Left forelimb (tissue), 1 donor: ENCODE measurements at regions not wholly inside any gene's neighbourhood (a gene's known extent, or its start where the extent isn't known, plus 50 kb on each side); places are given as distances from the start of the nearest gene placed in this dataset.

Source experiments
- DNase-seq: peaks from one replicate; pipeline ENCODE4 v3.0.0-alpha.2; 2018; ENCODE audit warnings: low spot score

GRCh38 chr6:14254505-14254904, 136.9 kb downstream of the CD83 start:
- DNase-seq = no peak

GRCh38 chr6:14255916-14256315, 138.3 kb downstream of the CD83 start:
- DNase-seq = no peak

GRCh38 chr6:14258117-14258516, 140.5 kb downstream of the CD83 start:
- no peak for DNase-seq

GRCh38 chr6:14258695-14259593, 141.4 kb downstream of the CD83 start:
- DNase-seq = no peak

GRCh38 chr6:14259594-14260152, 142.1 kb downstream of the CD83 start:
- DNase-seq = no peak

GRCh38 chr6:14260839-14261238, 143.3 kb downstream of the CD83 start:
- DNase-seq = no peak

- DNase-seq = no peak
These were observed 146.4 kb downstream of the CD83 start for GRCh38 chr6:14263881-14264424.

- no peak for DNase-seq
These were observed 147.8 kb downstream of the CD83 start for GRCh38 chr6:14265049-14266021.

GRCh38 chr6:14266266-14266665, 148.7 kb downstream of the CD83 start:
- no peak for DNase-seq

- no peak for DNase-seq
These were observed 150.5 kb downstream of the CD83 start for GRCh38 chr6:14267885-14268660.

GRCh38 chr6:14269436-14269835, 151.9 kb downstream of the CD83 start:
- DNase-seq = no peak

GRCh38 chr6:14270142-14270893, 152.7 kb downstream of the CD83 start:
- no peak for DNase-seq

GRCh38 chr6:14270925-14271788, 153.6 kb downstream of the CD83 start:
- DNase-seq = no peak

- DNase-seq = no peak
These were observed 154.5 kb downstream of the CD83 start for GRCh38 chr6:14271789-14272736.

GRCh38 chr6:14272737-14273085, 155.1 kb downstream of the CD83 start:
- no peak for DNase-seq

- DNase-seq = no peak
These were observed 155.6 kb downstream of the CD83 start for GRCh38 chr6:14273191-14273590.

GRCh38 chr6:14274016-14274415, 156.4 kb downstream of the CD83 start:
- no peak for DNase-seq
